ENCODE measurements at regions not wholly inside any gene's neighbourhood (a gene's known extent, or its start where the extent isn't known, plus 50 kb on each side); places are given as distances from the start of the nearest gene placed in this dataset.

DNA sequence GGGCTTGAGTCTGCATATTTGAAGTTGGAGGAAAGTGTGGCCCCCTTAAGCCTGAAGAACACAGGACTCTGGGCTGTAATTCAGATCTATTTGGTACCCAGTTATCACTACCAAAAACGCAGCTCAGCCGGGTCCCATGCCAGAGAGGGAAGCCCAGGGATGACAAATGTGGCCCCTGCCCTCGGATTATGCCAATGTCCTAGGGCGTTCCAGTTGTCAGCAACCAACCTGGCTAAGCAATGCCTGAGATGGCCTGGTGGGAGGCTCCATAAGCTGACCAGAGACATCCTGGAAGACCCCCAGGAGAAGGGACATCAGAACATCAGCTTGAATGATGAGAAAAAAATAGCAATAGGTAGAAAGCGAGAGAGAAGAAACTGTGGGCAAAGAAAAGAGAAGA, 79.6 kb upstream of the UQCRFS1 start:
- no peak for DNase-seq (ENCODE audit: low read depth)

DNA sequence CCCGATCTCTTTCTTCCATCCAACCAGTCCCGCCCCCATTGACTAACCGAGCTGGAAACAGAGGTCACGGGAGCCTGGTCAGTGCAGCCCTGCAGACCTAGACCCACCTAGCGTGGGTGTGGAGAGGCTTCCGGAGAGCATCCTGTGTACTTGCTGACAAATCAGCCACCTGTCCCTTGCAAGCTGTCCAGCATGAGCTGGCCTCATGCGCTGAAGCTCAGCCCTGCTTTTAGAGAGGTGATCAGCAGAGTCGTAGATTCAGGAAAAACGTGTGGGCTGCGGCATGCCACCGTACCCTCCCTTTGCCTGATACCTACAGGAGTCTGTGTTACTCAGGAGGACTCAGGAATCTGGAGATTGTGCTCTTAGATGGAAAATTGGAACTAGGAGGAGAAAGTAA, 80.3 kb upstream of the UQCRFS1 start:
- no peak for DNase-seq (ENCODE audit: low read depth)

DNA sequence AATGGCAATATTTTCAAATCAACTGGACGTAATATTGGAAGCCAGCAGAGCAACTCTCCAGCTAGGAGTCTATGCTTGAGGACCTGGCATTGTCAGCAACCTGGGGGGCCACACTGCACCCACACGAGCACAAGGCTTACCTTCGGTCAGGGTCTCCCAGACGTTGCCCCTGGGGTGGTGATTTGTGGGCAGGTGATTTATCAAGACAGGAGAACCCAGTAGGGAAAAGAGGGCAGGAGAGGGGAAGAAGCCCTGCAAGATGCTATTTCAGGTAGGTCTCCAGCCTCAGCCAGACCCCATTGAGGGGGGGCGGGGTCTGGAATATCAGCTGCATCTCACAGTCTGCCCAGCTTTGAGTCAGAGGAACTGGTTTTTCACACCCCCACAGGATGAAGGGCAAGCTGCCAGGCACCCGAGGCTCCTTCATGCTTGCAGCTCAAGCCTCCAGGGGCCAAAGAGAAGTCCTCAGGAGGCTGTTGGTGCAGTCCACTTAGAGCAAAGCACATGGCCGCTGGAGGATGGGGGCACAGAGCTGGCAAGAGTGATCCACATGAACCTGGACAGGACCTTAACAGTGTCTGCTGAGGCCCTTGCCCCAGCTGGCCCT, 80.9 kb upstream of the UQCRFS1 start:
- no peak for DNase-seq (ENCODE audit: low read depth)

DNA sequence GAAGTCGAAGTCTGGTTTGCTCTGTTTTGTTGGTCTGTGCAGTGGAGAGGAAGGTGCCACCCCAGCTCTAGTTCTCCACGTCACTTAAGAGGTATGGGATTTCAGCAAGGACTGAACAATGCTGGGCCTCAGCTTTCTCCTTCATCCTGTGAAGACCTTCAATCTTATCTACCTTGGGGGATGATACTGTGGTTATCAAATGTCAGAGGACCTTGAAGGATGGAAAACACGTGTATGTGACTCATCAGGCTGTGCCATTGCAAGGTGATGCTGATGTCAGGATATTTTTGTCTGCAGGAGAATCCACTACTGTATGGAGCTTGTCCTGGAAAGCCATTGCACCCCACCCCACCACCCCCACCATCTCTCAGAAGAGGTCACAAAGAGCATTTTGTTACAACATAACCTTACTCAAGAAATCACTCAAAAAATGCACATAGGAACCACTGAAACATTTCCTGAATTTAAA, 81.4 kb upstream of the UQCRFS1 start:
- no peak for DNase-seq (ENCODE audit: low read depth)

GRCh38 chr19:29295285-29295684, 82.3 kb upstream of the UQCRFS1 start:
- DNase-seq (ENCODE audit: low read depth), result no peak

GRCh38 chr19:29297381-29297780, 84.4 kb upstream of the UQCRFS1 start:
- DNase-seq (ENCODE audit: low read depth), result no peak

DNA sequence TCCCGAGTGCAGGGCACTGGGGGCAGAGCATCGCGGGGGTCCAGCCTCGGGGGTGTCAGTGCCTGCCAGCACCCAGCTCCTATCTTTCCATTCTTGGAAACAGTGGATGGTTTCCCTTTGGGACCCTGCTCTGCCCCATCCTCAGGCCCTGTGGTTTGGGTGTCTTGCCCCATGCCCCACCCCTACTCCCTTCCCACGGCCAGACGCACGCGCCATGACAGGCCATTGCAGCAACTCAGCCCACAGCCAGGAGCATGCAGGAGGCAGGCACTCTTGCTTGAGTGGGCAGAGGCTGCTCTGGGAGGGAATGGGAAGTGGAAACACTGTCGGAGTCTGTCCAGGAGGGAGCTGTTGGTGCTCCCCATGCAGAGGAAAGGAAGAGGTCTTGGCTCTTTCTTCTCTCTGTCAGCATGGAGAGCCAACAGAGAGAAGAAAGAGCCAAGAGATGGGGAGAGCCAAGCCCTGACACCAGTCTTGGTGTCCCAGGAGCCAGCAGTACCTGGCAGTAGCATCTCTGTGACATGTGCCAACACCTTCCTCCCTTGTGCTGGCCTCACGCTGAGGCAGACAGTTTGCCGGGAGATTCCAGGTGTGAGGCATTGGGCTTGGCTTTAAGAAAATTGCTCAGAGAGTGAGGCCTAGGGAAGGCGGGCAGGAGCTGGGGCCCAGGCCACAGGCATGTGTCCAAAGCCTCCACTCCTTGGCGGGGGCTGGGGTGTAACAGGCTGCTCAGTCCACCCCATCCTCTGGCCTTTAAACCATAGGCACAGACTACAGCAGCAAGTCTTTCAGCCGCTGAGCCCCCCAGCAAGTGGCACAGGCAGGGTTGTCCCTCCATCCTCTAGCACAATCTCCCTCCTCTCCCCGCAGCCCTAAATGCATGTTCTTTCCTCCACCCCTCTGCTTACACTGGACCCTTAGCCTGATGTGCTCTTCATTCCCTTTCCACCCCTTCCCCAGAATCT, 86.7 kb upstream of the UQCRFS1 start:
- no peak for DNase-seq (ENCODE audit: low read depth)

- no peak for DNase-seq (ENCODE audit: low read depth)
Observed at GRCh38 chr19:29302002-29302928, 89.3 kb upstream of the UQCRFS1 start.

- DNase-seq (ENCODE audit: low read depth), result no peak
Observed at GRCh38 chr19:29303069-29303718, 90.2 kb upstream of the UQCRFS1 start.

DNA sequence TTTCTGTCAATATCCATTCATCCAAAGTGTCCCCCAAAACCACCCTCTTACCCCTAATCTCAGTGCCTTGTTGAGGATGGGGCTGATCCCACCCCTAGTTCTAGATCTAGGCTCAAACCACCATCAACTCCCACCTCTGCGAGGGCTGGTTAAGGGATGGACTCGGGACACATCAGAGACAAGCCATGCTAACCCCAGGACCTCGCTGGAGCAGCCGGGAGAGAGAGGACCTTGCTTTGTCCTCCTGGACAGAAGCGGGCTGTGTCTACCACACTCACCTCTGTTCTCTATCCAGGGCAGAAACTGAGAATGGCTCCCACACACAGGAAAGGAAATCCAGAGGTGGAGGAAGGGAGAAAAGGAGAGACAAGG, 90.8 kb upstream of the UQCRFS1 start:
- no peak for DNase-seq (ENCODE audit: low read depth)

GRCh38 chr19:29305268-29305667, 92.3 kb upstream of the UQCRFS1 start:
- DNase-seq (ENCODE audit: low read depth), result no peak

- no peak for DNase-seq (ENCODE audit: low read depth)
Observed at GRCh38 chr19:29308977-29309590, 96.1 kb upstream of the UQCRFS1 start.

GRCh38 chr19:29309637-29310036, 96.7 kb upstream of the UQCRFS1 start:
- DNase-seq (ENCODE audit: low read depth), result no peak

DNA sequence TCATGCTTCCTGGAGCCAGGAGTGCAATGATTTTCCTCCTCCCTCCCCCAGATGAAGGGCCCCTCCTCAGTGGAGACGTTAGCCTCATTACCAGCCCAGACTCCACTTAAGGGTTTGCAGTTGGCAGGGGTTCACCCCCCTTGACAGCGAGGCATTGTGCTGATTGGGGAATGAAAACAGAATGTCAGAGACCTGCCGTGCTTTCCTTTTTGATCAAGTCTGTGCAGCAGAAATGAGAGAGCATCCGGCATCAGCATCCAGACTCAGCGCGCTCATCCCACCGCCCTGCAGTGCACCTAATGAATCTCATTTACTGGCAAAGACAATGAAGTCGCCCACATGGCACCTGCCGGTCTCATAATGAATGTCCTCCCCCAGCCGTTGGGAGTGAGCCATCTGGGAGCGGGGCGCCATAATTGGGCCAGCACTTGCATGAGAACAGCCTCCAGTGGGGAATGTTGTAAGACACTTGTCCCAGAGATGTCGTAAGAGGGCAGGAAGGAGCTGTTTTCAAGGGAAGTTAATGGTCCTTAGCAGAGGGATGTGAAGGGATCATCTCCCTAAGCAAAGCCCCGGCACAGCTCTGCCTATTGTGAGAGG, 98.3 kb upstream of the UQCRFS1 start:
- DNase-seq (ENCODE audit: low read depth), result no peak

DNA sequence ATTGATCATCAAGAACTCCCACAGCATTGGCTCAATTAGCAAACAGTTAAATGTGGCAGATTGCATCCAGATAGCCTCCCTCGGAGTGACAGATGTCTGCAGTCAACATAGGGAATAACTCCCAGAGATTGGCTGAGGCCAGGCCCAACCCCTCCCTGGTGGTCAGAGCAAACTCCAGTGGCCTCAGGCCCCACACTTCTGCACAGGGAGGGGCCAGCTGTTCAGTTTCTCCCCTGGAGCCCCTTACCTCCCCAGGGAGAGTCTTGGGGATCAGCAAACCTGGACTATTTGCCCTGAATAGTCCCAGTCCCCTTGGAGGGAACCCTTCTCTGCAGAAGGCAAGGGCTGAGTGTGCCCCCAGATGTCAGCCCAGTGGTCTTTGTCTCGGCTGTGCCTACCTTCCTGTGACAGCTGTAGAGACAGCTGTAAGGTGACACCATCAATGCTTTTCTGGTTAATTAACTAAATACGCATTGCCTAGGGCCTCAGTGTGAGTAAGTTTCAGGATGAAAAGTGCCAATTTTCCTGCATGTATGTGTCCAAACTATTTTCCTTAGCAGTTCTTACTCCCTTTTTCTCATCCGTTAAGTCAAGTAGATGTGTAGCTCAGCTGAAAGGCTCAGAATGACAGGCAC, 102.7 kb upstream of the UQCRFS1 start:
- no peak for DNase-seq (ENCODE audit: low read depth)

- no peak for DNase-seq (ENCODE audit: low read depth)
Observed at GRCh38 chr19:29318581-29318980, 105.6 kb upstream of the UQCRFS1 start.

DNA sequence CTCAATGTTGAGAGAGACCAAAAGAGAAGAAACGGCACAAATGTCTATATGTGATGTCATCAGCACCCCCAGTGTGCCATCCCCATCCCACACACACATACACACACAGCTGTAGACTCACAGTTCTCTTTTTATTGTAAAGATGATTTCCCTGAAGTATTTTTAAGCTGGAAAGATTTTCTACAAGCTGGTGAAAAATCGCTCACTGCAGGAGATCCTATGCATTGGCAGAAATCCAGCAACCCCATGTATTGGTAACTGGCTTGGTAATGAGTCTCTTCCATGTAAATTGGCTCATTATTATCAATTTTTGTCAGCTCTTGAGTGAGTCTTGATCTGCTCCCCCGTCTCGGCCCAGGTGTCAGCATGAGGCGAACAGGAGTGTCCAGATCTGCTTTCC, 107.1 kb upstream of the UQCRFS1 start:
- no peak for DNase-seq (ENCODE audit: low read depth)

GRCh38 chr19:29320618-29321017, 107.7 kb upstream of the UQCRFS1 start:
- no peak for DNase-seq (ENCODE audit: low read depth)

- no peak for DNase-seq (ENCODE audit: low read depth)
Observed at GRCh38 chr19:29321116-29321515, 108.2 kb upstream of the UQCRFS1 start.

GRCh38 chr19:29323021-29323430, 110.1 kb upstream of the UQCRFS1 start:
- no peak for DNase-seq (ENCODE audit: low read depth)
